SK-N-MC (cell line): ENCODE measurements at regions not wholly inside any gene's neighbourhood (a gene's known extent, or its start where the extent isn't known, plus 50 kb on each side); places are given as distances from the start of the nearest gene placed in this dataset.
A peak's percentile ranks its signal among the peaks of the same experiment; 100 is the strongest.

Experiments used
- DNase-seq: peaks from one replicate; pipeline ENCODE4 v3.0.0-alpha.2; 2011; ENCODE audit warnings: low read depth, low spot score
- H3K27ac ChIP-seq: fragments of 200-600 bp; sonication (generic); 2 replicates; pipeline ENCODE4 v1.5.1; 2016; ENCODE audit warnings: mixed run types
- H3K36me3 ChIP-seq: fragments of 200-600 bp; sonication (generic); 2 replicates; pipeline ENCODE4 v1.6.1; 2017; ENCODE audit warnings: antibody characterized with exemption, low read length, mixed read lengths; ENCODE audit not compliant: insufficient read depth
- H3K4me3 ChIP-seq: fragments of 200-600 bp; sonication (generic); 2 replicates; pipeline ENCODE4 v1.5.1; 2016
- H3K9ac ChIP-seq: fragments of 200-600 bp; sonication (generic); 2 replicates; pipeline ENCODE4 v1.8.0; 2017; ENCODE audit warnings: mixed run types, mixed read lengths; ENCODE audit not compliant: insufficient read length
- H3K9me3 ChIP-seq: fragments of 200-600 bp; sonication (generic); 2 replicates; pipeline ENCODE4 v1.6.1; 2017; ENCODE audit warnings: low read depth, mild to moderate bottlenecking, antibody characterized with exemption, low read length, moderate library complexity, mixed read lengths
- EZH2 ChIP-seq: fragments of 200-600 bp; sonication (generic); IDR thresholded peaks from one replicate; pipeline ENCODE4 v1.6.1; 2017; ENCODE audit warnings: antibody characterized with exemption
- FOXP2 ChIP-seq: optimal IDR thresholded peaks from 2 replicates; pipeline ENCODE3; 2011; ENCODE audit warnings: mild to moderate bottlenecking, moderate library complexity; ENCODE audit not compliant: insufficient read depth; ENCODE audit errors: extremely low read length, control extremely low read depth
- POLR2AphosphoS5 ChIP-seq: IDR thresholded peaks from 2 replicates; pipeline ENCODE4 v1.6.1; 2012; ENCODE audit warnings: mild to moderate bottlenecking, low read depth, low read length, borderline replicate concordance

GRCh38 chr15:77815015-77815414 lies 182.3 kb upstream of the LINGO1 start:
- no peaks in the 10 kb centered on the region for H3K36me3 ChIP-seq
- no peaks in the 10 kb centered on the region for H3K9me3 ChIP-seq
- H3K4me3 ChIP-seq = no peak overlapping the region
- H3K9ac ChIP-seq = no peak overlapping the region
- TF ChIP-seq EZH2 = no peak
- TF ChIP-seq POLR2AphosphoS5 = no peak
- TF ChIP-seq FOXP2 = no peak
- no peak for DNase-seq
- H3K27ac ChIP-seq = no peak overlapping the region

GRCh38 chr15:77812664-77813063 lies 180.0 kb upstream of the LINGO1 start:
- DNase-seq = no peak
- TF ChIP-seq EZH2 (no peak), POLR2AphosphoS5 (no peak), FOXP2 (no peak)
- H3K9me3 ChIP-seq = no peaks in the 10 kb centered on the region
- H3K4me3 ChIP-seq = no peak overlapping the region
- H3K9ac ChIP-seq = no peak overlapping the region
- no peaks in the 10 kb centered on the region for H3K36me3 ChIP-seq
- H3K27ac ChIP-seq = no peak overlapping the region

- no peak overlapping the region for H3K9ac ChIP-seq
- TF ChIP-seq EZH2 = no peak
- no peak for TF ChIP-seq POLR2AphosphoS5
- no peak for TF ChIP-seq FOXP2
- peak overlapping the region; percentile 60; the same call in 1 of the 2 replicates for H3K27ac ChIP-seq
These were observed 178.6 kb upstream of the LINGO1 start for GRCh38 chr15:77811270-77811669.

GRCh38 chr15:77810130-77810571 lies 177.4 kb upstream of the LINGO1 start:
- DNase-seq = no peak
- Histone ChIP-seq H3K9ac (no peak overlapping the region), H3K4me3 (no peak overlapping the region), H3K9me3 (no peaks in the 10 kb centered on the region), H3K27ac (no peak overlapping the region), H3K36me3 (no peaks in the 10 kb centered on the region)
- no peak for TF ChIP-seq FOXP2
- no peak for TF ChIP-seq POLR2AphosphoS5
- no peak for TF ChIP-seq EZH2

More at GRCh38 chr15:77811270-77811669, 178.6 kb upstream of the LINGO1 start:
- no peaks in the 10 kb centered on the region for H3K9me3 ChIP-seq
- no peak overlapping the region for H3K4me3 ChIP-seq
- no peak for DNase-seq
- H3K36me3 ChIP-seq = no peaks in the 10 kb centered on the region

DNA sequence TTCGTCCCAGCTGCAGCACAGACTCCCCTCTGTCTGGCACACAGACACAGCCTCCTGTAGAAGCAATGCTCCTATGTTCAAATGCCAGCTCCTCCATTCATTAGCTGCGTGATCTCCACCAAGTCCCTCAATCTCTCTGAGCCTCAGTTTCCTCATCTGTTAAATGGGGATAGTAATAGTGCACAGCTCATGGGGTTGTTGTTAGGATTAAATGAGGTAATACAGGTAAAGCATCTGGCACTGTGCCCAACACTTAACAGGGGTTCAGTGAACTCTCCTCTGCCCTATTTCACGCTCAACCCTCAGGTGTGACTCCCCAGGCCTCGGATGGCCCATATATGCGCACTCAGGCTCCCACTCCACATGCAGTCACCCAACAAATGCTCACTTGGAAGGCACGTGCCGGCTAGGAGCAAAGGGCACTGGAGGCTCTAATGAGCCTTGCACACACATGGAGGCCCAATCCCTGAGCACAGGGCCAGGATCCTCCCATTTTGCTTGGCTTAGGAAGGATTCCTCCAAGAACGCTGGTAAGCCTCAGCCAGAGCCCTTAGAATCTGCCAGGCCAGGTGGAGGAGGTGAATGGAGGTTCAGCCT lies 176.0 kb upstream of the LINGO1 start:
- TF ChIP-seq POLR2AphosphoS5 (no peak), EZH2 (no peak), FOXP2 (no peak)
- H3K36me3 ChIP-seq = no peaks in the 10 kb centered on the region
- DNase-seq = no peak
- H3K9ac ChIP-seq = no peak overlapping the region
- no peak overlapping the region for H3K27ac ChIP-seq
- H3K4me3 ChIP-seq = no peak overlapping the region
- no peaks in the 10 kb centered on the region for H3K9me3 ChIP-seq

GRCh38 chr15:77808075-77808474 lies 175.4 kb upstream of the LINGO1 start:
- Histone ChIP-seq H3K27ac (no peak overlapping the region), H3K36me3 (no peaks in the 10 kb centered on the region), H3K4me3 (no peak overlapping the region), H3K9ac (no peak overlapping the region), H3K9me3 (no peaks in the 10 kb centered on the region)
- no peak for DNase-seq
- TF ChIP-seq POLR2AphosphoS5 = no peak

DNA sequence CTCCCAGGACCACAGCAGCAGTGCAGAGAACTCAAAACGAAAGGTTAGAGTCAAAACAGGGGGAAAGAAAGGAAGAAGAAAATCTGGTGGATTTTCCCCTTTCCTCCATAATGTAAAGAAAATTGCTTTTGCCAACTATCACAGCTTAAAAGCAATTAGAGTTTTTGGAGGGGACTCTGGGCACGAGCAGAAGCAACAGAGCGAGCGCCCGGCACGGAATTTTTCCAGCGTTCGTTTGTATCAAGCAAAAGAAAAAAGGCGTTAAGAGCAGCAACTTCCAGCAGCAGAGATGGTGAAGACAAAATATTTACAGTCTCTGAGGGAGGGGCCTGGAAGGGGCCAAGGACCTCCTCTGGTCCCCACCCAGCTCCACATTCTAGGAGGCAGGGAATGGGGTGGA lies 174.9 kb upstream of the LINGO1 start:
- H3K36me3 ChIP-seq = no peaks in the 10 kb centered on the region
- H3K9ac ChIP-seq = peak overlapping the region; percentile 19
- no peak overlapping the region for H3K4me3 ChIP-seq
- H3K9me3 ChIP-seq = no peaks in the 10 kb centered on the region
- DNase-seq = no peak
- TF ChIP-seq POLR2AphosphoS5 = no peak
- TF ChIP-seq FOXP2 = no peak
- TF ChIP-seq EZH2 = no peak
- H3K27ac ChIP-seq = peak overlapping the region; percentile 19; the same call in 1 of the 2 replicates

DNA sequence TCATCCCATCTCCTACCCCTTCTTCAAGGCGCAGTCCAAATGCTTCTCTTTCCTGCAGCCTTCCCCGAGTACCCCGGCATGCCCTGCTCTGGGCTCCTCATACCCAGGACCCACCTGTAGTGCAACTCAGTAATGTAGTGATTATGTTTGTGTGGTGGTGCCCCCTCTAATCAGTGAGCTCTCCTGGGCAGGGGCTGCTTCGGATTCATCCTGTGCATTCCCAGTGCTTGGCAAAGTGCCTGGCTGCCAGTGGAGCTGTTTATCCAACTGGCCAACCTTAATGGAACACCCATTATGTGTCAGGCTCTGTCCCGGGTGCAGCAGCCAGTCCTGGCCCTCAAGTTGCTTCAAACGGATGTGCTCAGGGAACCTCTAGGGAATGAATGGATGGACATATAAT lies 174.4 kb upstream of the LINGO1 start:
- DNase-seq = no peak
- Histone ChIP-seq H3K36me3 (no peaks in the 10 kb centered on the region), H3K4me3 (no peak overlapping the region), H3K27ac (no peak overlapping the region), H3K9me3 (no peaks in the 10 kb centered on the region), H3K9ac (no peak overlapping the region)
- TF ChIP-seq FOXP2 (no peak), EZH2 (no peak), POLR2AphosphoS5 (no peak)

DNA sequence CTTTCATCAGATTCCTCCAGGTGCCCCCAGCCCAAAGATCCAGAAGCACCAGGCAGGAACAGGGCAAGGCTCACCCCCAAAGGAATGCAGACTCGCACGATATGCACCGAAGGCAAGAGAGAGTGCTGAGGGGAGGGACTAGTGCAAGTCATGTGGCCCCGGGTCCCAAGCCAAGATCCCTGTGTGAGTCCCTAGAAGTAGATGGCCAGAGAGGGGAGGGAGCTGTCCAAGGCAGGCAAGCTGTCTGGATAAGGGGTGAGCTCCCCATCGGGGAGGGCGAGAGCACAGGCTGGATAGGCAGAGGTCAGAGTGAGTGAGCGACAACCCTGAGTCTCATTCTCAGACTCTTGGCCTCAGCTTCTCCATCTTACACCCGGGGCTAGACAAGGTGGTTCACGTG lies 171.5 kb upstream of the LINGO1 start:
- Histone ChIP-seq H3K9me3 (no peaks in the 10 kb centered on the region), H3K36me3 (no peaks in the 10 kb centered on the region), H3K9ac (no peak overlapping the region), H3K4me3 (no peak overlapping the region), H3K27ac (no peak overlapping the region)
- no peak for TF ChIP-seq EZH2
- TF ChIP-seq POLR2AphosphoS5 = no peak
- TF ChIP-seq FOXP2 = no peak
- DNase-seq = no peak

DNA sequence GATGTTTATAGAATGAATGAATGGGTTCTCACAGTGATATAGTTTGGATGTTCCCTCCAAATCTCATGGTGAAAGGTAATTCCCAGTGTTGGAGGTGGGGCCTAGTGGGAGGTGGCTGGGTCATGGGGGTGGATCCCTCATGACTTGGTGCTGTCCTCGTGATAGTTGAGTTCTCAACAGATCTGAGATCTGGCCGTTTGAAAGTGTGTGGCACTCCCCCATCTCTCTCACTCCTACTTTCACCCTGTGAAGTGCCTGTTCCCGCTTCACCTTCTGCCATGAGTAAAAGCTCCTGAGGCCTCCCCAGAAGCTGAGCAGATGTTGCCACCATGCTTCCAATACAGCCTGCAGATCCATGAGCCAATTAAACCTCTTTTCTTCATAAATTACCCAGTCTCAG lies 170.8 kb upstream of the LINGO1 start:
- TF ChIP-seq EZH2 (no peak), POLR2AphosphoS5 (no peak), FOXP2 (no peak)
- DNase-seq = no peak
- no peak overlapping the region for H3K4me3 ChIP-seq
- H3K9me3 ChIP-seq = no peaks in the 10 kb centered on the region
- H3K36me3 ChIP-seq = no peaks in the 10 kb centered on the region
- H3K9ac ChIP-seq = no peak overlapping the region
- H3K27ac ChIP-seq = no peak overlapping the region
